IgD-negative memory B cell (primary cell): ENCODE measurements at regions not wholly inside any gene's neighbourhood (a gene's known extent, or its start where the extent isn't known, plus 50 kb on each side); places are given as distances from the start of the nearest gene placed in this dataset.
A peak's percentile ranks its signal among the peaks of the same experiment; 100 is the strongest.
"Not testable (repeated sequence)": the region's sequence is repeated elsewhere in the genome, so short reads cannot be mapped to it uniquely, and the experiment has no call there.

Experiments used
- H3K27ac Mint-ChIP-seq, 3 donors: one replicate each; pipeline ENCODE4 v1.8.0; 2020 to 2022; ENCODE audit warnings: mild to moderate bottlenecking in 3 of 3, mixed read lengths in 3 of 3, moderate library complexity in 1 of 3
- H3K27me3 Mint-ChIP-seq: one replicate; pipeline ENCODE4 v1.8.0; 2021; ENCODE audit warnings: mixed read lengths
- H3K36me3 Mint-ChIP-seq: one replicate; pipeline ENCODE4 v1.8.0; 2020; ENCODE audit warnings: mild to moderate bottlenecking, mixed read lengths
- H3K4me1 Mint-ChIP-seq, 3 donors: one replicate each; pipeline ENCODE4 v1.8.0; 2020 to 2022; ENCODE audit warnings: mixed read lengths in 3 of 3, mild to moderate bottlenecking in 1 of 3
- H3K4me3 Mint-ChIP-seq, 4 donors: one replicate each; pipeline ENCODE4 v1.8.0; 2020 to 2022; ENCODE audit warnings: mild to moderate bottlenecking in 4 of 4, mixed read lengths in 4 of 4, moderate library complexity in 3 of 4
- H3K9me3 Mint-ChIP-seq, 3 donors: one replicate each; pipeline ENCODE4 v1.8.0; 2020 to 2021; ENCODE audit warnings: mixed read lengths in 3 of 3, mild to moderate bottlenecking in 1 of 3

DNA sequence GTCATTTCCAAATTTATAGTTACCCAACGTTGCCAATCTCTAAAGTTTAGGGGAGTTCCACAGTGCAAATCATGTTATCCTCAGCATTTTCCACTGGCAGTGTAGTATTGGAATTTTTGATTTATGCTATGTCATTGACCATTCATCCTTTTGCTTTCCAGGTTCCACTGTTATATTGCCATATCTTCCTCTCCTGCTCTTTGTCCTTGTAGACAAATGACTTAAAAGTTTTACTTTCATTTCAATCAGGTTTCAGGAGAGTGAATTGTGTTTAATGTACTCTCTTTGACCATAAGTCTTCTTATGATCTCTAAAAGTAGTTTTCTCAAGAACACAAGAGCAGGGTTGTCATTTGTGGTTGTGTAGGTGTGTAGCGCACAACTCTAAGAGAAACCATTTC lies 274.6 kb downstream of the COG6 start:
- Mint-ChIP-seq H3K4me1 (no peaks in the 10 kb centered on the region), H3K27me3 (peaks cover 13% of the 10 kb centered on the region), H3K9me3 (peaks cover 0 to 6% (median 4%) of the 10 kb centered on the region in 3 donors), H3K4me3 (no peak overlapping the region), H3K27ac (no peak overlapping the region), H3K36me3 (peaks cover 2% of the 10 kb centered on the region)

DNA sequence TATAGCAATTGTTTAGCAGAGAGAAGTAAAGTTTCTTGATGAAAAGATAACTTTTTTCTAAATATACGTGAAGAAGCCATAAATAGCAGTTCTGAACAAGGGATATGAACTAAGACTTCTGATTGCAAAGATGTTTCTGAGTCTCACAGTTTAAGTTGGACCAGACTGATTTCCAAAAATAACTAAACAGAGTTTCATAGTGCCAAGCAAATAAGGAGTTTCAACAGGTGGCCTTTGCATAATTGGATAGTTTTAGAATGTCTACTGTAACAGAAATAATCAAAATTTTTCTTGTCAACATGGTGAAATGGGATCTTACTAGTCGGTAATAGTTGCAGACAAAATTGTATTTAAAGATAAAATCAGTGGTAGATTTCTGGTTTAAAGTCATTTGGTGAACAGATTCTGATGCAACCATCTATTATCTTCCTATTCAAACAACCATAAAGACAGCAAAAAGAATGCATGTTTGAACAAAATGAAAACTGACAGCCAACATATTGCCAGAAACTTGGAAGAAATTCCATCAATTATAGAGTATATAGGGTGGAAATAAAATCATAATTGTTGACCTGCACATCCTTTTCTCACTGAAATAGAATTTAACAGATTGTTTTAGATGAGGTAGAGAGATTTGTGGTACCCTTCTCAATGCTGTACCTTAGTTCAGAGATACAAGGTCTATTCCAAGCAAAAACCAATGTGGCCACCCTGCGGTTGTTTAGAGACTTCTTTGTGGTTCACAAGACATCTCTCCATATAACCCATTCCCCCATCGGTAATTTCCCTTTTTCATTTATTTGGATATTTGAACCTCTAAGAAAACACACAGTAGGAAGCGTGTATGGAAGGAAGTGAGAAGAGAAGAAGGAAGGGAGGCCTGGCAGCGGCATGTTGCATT lies 275.3 kb downstream of the COG6 start:
- Mint-ChIP-seq H3K4me3 (no peak overlapping the region), H3K36me3 (peaks cover 2% of the 10 kb centered on the region), H3K4me1 (no peaks in the 10 kb centered on the region), H3K27ac (no peak overlapping the region), H3K27me3 (peaks cover 11% of the 10 kb centered on the region), H3K9me3 (no peaks in the 10 kb centered on the region)

DNA sequence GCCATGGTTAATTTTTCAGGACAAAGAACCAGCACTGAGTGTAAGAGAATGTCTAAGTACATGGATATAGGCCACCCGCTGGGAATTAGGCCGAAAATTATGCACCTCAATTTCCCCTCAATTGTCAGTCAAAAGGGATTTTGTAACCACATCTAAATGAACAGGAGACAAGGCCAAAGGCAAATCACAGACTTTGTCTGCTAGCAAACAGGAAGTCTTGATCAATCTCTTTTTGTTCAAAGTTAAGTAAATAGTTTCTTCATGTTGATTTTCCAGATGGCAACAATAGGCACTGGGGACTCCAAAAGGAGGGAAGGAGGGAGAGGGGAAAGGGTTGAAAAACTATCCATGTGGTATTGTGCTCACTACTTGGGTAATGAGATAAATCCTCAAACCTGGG lies 276.0 kb downstream of the COG6 start:
- no peaks in the 10 kb centered on the region for H3K9me3 Mint-ChIP-seq
- peaks cover 2% of the 10 kb centered on the region for H3K36me3 Mint-ChIP-seq
- peaks cover 8% of the 10 kb centered on the region for H3K27me3 Mint-ChIP-seq
- no peak overlapping the region for H3K27ac Mint-ChIP-seq
- no peak overlapping the region for H3K4me3 Mint-ChIP-seq
- H3K4me1 Mint-ChIP-seq: no peaks in the 10 kb centered on the region

DNA sequence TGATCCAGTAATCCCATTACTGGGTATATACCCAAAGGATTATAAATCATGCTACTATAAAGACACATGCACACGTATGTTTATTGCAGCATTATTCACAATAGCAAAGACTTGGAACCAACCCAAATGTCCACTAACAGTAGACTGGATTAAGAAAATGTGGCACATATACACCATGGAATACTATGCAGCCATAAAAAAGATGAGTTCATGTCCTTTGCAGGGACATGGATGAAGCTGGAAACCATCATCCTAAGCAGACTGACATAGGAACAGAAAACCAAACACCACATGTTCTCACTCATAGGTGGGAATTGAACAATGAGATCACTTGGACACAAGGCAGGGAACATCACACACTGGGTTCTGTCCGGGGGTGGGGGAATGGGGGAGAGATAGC lies 277.1 kb downstream of the COG6 start:
- H3K4me1 Mint-ChIP-seq, H3K27ac Mint-ChIP-seq, H3K9me3 Mint-ChIP-seq, H3K27me3 Mint-ChIP-seq, H3K4me3 Mint-ChIP-seq, H3K36me3 Mint-ChIP-seq: not testable (repeated sequence)

DNA sequence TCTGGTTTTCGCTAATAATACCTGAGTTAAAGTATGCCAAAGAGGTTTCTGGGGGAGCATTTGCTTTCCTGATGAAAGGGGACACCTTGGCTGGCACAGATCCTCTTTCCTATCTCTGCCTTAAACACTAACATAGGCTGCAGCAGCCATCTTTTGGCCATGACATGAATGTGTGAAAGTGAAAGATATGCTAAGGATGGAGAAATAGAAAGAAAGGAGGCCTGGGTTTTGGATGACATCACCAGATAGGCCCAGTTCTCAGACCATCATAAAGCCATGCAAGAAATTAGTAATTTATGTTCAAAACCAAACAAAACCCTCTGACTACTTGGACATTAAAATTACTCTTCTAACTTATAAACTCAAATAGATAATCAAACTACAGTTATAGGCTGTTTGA lies 279.7 kb downstream of the COG6 start:
- Mint-ChIP-seq H3K36me3 (no peaks in the 10 kb centered on the region), H3K27me3 (peaks cover 6% of the 10 kb centered on the region), H3K4me1 (no peaks in the 10 kb centered on the region), H3K4me3 (no peak overlapping the region), H3K9me3 (no peaks in the 10 kb centered on the region), H3K27ac (no peak overlapping the region)

DNA sequence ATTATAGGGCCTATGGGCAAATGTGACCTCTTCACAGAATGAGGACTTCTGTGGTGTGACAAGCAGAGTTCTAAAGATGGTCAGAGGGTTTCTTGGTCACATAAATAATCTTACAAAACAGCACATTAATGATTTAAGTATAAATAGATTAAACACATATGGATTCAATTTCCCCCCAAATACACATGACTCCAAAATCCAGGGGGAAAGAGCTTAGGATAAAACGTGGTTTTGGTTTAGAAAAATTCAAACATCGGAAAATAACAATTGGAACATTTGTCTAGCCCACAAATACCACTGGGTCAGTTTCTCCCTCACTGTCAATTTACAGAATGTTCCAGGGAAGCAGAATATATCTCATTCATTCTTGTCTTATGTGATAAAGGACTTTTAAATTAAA lies 283.1 kb downstream of the COG6 start:
- Mint-ChIP-seq H3K36me3 (no peaks in the 10 kb centered on the region), H3K9me3 (no peaks in the 10 kb centered on the region), H3K27ac (no peak overlapping the region), H3K27me3 (peaks cover 2% of the 10 kb centered on the region), H3K4me1 (peaks cover 0 to 2% (median 0%) of the 10 kb centered on the region in 3 donors), H3K4me3 (no peak overlapping the region)

DNA sequence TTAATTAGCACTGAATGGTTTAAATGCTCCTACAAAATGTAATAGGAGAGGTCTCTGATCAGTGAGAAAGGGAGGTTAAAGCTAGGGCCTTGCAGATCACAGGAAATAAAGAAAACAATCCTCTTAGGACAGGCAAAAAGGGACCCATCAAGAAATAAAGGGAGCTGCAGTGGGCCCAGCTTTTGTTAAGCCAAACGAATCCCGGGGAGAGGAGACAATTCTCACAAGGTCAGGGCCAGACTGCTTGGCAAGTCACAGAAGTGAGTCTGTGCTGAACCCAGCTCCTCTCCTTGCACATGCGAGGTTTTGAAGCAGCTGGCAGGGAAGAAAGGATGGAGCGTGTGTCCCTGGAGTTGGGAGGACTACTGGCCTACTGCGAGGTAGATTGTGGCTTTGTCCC lies 285.8 kb downstream of the COG6 start:
- peaks cover 0 to 2% (median 0%) of the 10 kb centered on the region in 3 donors for H3K4me1 Mint-ChIP-seq
- peaks cover 2% of the 10 kb centered on the region for H3K27me3 Mint-ChIP-seq
- H3K36me3 Mint-ChIP-seq: no peaks in the 10 kb centered on the region
- no peak overlapping the region for H3K4me3 Mint-ChIP-seq
- H3K9me3 Mint-ChIP-seq: no peaks in the 10 kb centered on the region
- H3K27ac Mint-ChIP-seq: no peak overlapping the region

DNA sequence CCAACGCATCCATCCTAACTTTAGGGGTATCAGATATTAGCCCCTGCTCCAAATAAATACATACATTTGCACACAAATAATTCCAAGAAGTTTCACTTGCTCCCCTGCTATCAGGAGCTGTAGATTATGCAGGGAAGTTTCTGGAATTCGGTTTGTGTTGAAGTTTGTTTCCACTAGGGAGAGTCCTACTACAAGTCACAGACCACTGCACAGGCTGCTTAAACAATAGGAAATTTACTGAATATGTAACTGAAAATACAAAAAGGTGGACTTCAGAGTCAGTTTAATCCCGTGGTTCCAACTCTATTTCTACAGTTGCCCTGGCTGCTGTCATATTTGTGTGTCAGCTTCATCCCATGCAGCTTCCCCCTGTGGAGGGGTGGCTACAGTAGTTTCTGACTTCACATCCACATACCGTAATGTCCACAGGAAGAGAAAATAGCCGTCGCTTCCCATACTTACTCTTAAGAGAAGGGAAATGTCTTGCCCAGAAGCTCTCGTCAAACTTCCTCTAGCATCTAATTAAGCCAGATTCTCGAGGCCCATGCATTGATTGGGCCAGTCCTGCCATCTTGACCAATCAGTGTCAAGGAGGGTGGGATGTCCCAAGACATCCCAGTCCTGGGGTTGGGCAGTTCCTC lies 286.6 kb downstream of the COG6 start:
- Mint-ChIP-seq H3K36me3 (no peaks in the 10 kb centered on the region), H3K9me3 (no peaks in the 10 kb centered on the region), H3K27ac (no peak overlapping the region), H3K27me3 (peaks cover 2% of the 10 kb centered on the region), H3K4me1 (peaks cover 0 to 2% (median 0%) of the 10 kb centered on the region in 3 donors), H3K4me3 (no peak overlapping the region)

DNA sequence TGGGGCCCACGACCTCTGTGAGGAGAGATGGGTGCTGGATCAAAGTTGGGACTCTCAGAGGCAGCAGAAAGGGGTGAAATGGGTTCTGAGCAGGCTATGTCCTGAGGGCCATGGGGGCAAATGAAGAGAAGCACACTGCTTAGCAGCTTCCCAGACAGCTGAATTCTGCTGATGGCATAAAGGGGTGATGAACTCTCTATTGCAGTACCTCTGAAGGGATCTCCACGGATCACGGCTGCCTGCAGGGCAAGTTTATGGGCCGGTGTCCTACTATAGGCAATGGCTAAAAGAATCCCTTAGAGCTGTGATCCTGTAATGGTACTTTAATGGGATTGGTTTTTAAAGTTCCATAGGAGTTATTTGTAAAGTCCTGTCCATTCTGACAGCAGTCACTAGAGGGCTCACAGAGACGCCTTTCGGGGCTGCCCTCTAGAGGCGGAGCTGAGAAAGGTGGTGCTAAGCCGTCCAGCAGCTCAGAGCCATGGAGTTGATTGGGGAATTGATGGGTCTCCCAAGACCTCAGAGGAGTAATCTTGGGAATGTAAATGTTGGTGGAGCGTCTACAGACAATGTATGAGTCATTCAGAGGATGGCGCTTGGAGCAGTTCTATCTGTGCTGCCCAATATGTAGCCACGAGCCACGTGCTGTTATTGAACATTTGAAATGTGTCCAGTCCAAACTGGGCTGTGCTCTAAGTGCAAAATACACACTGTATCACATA lies 287.3 kb downstream of the COG6 start:
- Mint-ChIP-seq H3K4me3 (peak overlapping the region in 1 of 4 donors; percentile 13), H3K4me1 (peaks cover 0 to 2% (median 0%) of the 10 kb centered on the region in 3 donors), H3K9me3 (no peaks in the 10 kb centered on the region), H3K27me3 (peaks cover 3% of the 10 kb centered on the region), H3K36me3 (no peaks in the 10 kb centered on the region), H3K27ac (peak overlapping the region in 1 of 3 donors; percentile 5)

DNA sequence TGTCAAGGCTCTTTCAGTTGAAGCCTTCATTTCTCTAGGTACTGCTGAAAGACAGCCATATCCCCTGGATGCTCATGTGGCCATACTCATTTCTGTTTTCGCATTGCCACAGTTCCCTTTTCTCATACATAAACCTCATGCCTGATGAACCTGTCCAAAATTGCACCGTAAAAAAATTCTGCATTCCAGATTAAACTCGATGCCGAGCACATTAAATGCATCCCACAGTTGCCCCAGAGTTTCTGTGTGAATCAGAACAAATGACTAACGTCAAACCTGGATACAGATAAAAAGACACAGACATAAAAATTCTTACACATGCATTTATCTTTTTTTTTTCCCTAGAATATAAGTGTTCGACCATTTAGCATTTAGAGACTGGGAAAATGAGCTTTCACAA lies 288.2 kb downstream of the COG6 start:
- Mint-ChIP-seq H3K27me3 (peaks cover 4% of the 10 kb centered on the region), H3K36me3 (no peaks in the 10 kb centered on the region), H3K9me3 (no peaks in the 10 kb centered on the region), H3K27ac (no peak overlapping the region), H3K4me1 (peaks cover 0 to 2% (median 0%) of the 10 kb centered on the region in 3 donors), H3K4me3 (no peak overlapping the region)

DNA sequence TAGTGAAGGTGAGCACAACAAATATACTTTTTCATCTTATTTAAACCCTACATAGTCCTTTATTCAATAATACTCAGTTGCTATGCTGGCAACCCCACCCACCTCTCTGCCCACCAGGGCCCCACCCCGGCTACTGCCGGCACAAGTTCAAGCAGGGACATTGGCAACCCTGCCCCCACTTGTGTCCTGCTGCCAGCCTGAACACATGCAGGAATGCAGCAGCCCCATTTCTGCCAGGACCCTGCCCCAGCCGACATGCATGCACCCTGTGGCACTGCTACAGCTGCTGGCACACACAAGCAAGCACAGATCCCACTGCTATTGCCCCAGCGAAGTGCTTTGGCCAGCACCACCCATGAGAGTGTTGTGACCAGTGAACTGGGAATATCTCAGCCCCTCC lies 289.8 kb downstream of the COG6 start:
- Mint-ChIP-seq H3K4me3 (no peak overlapping the region), H3K9me3 (no peaks in the 10 kb centered on the region), H3K4me1 (peaks cover 0 to 2% (median 0%) of the 10 kb centered on the region in 3 donors), H3K27me3 (peaks cover 4% of the 10 kb centered on the region), H3K27ac (no peak overlapping the region), H3K36me3 (no peaks in the 10 kb centered on the region)

DNA sequence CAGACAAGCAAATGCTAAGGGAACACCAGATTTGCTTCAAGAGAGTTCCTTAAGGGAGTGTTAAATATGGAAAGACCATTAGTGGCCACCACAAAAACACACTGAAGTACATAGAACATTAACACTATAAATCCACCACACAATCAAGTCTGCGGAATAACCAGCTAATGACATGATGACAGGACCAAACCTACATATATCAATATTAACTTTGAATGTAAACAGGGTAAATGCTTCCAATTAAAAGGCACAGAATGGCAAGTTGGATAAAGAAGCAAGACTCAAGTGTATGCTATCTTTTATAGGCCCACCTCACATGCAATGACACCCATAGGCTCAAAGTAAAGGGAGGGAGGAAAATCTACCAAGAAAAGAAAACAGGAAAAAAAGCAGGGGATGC lies 291.3 kb downstream of the COG6 start:
- H3K36me3 Mint-ChIP-seq: peaks cover 2% of the 10 kb centered on the region
- H3K9me3 Mint-ChIP-seq: no peaks in the 10 kb centered on the region
- peaks cover under 1 to 2% (median under 1%) of the 10 kb centered on the region in 3 donors for H3K4me1 Mint-ChIP-seq
- peaks cover 3% of the 10 kb centered on the region for H3K27me3 Mint-ChIP-seq
- no peak overlapping the region for H3K27ac Mint-ChIP-seq
- no peak overlapping the region for H3K4me3 Mint-ChIP-seq

DNA sequence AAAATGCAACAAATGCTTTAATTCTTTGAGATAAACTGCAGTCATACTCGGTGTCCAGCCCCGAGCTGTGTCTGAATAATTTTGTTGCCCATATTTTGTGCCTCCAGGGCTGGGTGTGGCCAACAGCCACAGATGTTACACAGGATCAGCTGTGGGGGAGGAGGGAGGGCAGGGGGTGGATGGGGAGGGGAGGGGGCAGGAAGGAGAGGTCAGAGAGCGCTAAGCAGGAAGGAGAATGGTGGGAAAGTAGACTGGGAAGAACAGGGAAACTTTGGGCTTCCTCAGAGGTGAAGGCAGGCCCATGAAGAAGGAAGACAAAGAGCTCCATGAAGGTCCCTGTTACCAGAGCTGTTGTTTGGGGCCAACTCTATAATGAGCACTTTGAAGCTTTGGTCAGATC lies 295.8 kb downstream of the COG6 start:
- Mint-ChIP-seq H3K4me1 (peaks cover 5 to 19% (median 11%) of the 10 kb centered on the region in 3 donors), H3K27ac (no peak overlapping the region), H3K36me3 (peaks cover 2% of the 10 kb centered on the region), H3K27me3 (peaks cover 3% of the 10 kb centered on the region), H3K4me3 (no peak overlapping the region), H3K9me3 (no peaks in the 10 kb centered on the region)

DNA sequence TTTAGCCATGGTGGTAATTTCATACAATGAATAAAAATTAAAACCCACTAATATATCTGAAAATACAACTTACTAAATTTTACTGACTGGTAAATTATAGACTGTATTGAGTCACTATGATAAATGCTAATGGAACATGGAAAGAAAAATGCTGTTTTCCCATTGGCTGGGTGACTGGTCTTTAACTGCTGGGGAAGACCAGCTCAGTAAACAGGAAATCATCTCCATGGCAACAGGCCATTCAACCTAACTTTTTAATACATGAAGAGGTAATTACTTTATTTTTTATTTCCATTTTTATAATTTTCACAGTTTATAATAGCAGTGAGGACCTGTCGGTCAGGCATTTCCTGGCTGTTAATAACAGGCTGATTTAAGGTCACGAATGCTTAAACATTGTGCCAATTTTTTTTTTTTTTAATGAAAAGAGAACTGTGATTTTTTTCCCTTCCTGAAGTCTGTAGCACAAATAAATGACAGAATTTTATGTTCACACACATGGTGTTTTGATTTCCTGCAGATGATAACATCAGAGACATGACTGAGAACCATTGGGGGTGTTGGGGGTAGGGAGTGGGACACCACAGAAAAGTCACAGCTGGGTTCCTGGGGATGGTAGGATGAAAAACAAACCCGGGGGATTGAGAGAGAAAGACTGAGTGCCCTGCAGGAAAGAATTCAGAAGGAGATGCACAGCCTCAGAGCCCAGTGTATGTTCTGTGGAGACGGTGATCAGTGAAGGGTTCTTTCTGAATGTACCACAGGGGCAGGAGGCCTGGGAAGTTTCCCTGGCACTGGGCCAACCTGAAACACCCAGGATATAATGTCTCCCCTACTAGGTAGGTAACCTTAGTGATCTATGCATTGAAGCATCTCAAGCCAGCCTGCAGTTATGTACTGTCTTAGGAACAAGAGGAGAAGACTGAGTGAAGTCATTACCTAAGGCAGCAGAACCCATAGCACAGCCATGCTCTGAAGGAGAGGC lies 297.1 kb downstream of the COG6 start:
- peaks cover 3% of the 10 kb centered on the region for H3K27me3 Mint-ChIP-seq
- H3K4me3 Mint-ChIP-seq: peak overlapping the region in 1 of 4 donors; percentile 52
- peaks cover 5 to 24% (median 14%) of the 10 kb centered on the region in 3 donors for H3K4me1 Mint-ChIP-seq
- H3K9me3 Mint-ChIP-seq: no peaks in the 10 kb centered on the region
- peak overlapping the region in 2 of 3 donors; percentile 13 to 22 for H3K27ac Mint-ChIP-seq
- peaks cover 2% of the 10 kb centered on the region for H3K36me3 Mint-ChIP-seq
